Transverse colon (tissue), 4 donors: ENCODE measurements at regions not wholly inside any gene's neighbourhood (a gene's known extent, or its start where the extent isn't known, plus 50 kb on each side); places are given as distances from the start of the nearest gene placed in this dataset.
"Not testable (repeated sequence)": the region's sequence is repeated elsewhere in the genome, so short reads cannot be mapped to it uniquely, and the experiment has no call there.

Source experiments
- POLR2A ChIP-seq: fragments of 450-650 bp; IDR thresholded peaks from one replicate; pipeline ENCODE4 v1.6.1; 2016; ENCODE audit warnings: antibody characterized with exemption, mild to moderate bottlenecking, moderate library complexity
- POLR2AphosphoS5 ChIP-seq, 3 donors: sonication (generic); formaldehyde crosslinking; IDR thresholded peaks; one replicate each; pipeline ENCODE4 v1.6.1; 2016; ENCODE audit warnings: antibody characterized with exemption in 3 of 3
- TF ChIP-seq, protein P1 (sequence below), 5 experiments: fragments of 200-600 bp in 3 of 5; fragments of 450-650 bp in 2 of 5; sonication (generic) in 3 of 5; IDR thresholded peaks; 1 replicate in 2 of 5; 2 replicates in 3 of 5; pipeline ENCODE4 v1.5.1; 2016 to 2017; ENCODE audit warnings: antibody characterized with exemption in 5 of 5, inconsistent platforms in 3 of 5, mild to moderate bottlenecking in 2 of 5, moderate library complexity in 1 of 5

DNA sequence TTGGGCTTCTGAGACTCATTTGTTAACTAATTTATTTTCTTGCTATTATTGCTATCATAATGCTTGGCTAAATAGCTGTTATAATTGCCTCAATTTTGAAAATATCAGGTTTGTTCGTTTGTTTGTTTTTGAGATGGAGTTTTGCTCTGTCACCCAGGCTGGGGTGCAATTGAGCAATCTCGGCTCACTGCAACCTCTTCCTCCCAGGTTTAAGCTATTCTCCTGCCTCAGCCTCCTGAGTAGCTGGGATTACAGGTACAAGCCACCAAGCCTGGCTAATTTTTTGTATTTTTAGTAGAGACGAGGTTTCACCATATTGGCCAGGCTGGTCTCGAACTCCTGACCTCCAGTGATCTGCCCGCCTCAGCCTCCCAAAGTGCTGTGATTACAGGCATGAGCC, 75.0 kb downstream of the ARRDC3 start:
- TF ChIP-seq, protein P1, sequence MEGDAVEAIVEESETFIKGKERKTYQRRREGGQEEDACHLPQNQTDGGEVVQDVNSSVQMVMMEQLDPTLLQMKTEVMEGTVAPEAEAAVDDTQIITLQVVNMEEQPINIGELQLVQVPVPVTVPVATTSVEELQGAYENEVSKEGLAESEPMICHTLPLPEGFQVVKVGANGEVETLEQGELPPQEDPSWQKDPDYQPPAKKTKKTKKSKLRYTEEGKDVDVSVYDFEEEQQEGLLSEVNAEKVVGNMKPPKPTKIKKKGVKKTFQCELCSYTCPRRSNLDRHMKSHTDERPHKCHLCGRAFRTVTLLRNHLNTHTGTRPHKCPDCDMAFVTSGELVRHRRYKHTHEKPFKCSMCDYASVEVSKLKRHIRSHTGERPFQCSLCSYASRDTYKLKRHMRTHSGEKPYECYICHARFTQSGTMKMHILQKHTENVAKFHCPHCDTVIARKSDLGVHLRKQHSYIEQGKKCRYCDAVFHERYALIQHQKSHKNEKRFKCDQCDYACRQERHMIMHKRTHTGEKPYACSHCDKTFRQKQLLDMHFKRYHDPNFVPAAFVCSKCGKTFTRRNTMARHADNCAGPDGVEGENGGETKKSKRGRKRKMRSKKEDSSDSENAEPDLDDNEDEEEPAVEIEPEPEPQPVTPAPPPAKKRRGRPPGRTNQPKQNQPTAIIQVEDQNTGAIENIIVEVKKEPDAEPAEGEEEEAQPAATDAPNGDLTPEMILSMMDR (IDR thresholded peaks at IDR 0.05): not testable (repeated sequence)
- TF ChIP-seq POLR2AphosphoS5 (IDR thresholded peaks at IDR 0.05); POLR2A: not testable (repeated sequence)
